ENCODE measurements at regions not wholly inside any gene's neighbourhood (a gene's known extent, or its start where the extent isn't known, plus 50 kb on each side); places are given as distances from the start of the nearest gene placed in this dataset.
A peak's percentile ranks its signal among the peaks of the same experiment; 100 is the strongest.

- DNase-seq (ENCODE audit: low read depth): peak; percentile 11
Observed at GRCh38 chr3:41102053-41102556, 97.2 kb upstream of the CTNNB1 start.

GRCh38 chr3:41102750-41103149 is 96.6 kb upstream of the CTNNB1 start:
- no peak for DNase-seq (ENCODE audit: low read depth)

- no peak for DNase-seq (ENCODE audit: low read depth)
Observed at GRCh38 chr3:41103200-41103599, 96.1 kb upstream of the CTNNB1 start.

- DNase-seq (ENCODE audit: low read depth): no peak
Observed at GRCh38 chr3:41104147-41104546, 95.2 kb upstream of the CTNNB1 start.

- no peak for DNase-seq (ENCODE audit: low read depth)
Observed at GRCh38 chr3:41106691-41107090, 92.6 kb upstream of the CTNNB1 start.

GRCh38 chr3:41111011-41111410 is 88.3 kb upstream of the CTNNB1 start:
- no peak for DNase-seq (ENCODE audit: low read depth)

- no peak for DNase-seq (ENCODE audit: low read depth)
Observed at GRCh38 chr3:41112466-41112865, 86.8 kb upstream of the CTNNB1 start.

- DNase-seq (ENCODE audit: low read depth): no peak
Observed at GRCh38 chr3:41115069-41115468, 84.2 kb upstream of the CTNNB1 start.

GRCh38 chr3:41116851-41117250 is 82.5 kb upstream of the CTNNB1 start:
- DNase-seq (ENCODE audit: low read depth): no peak

GRCh38 chr3:41117398-41117870 is 81.9 kb upstream of the CTNNB1 start:
- peak; percentile 96 for DNase-seq (ENCODE audit: low read depth)

GRCh38 chr3:41118461-41119390 is 80.6 kb upstream of the CTNNB1 start:
- DNase-seq (ENCODE audit: low read depth): no peak

GRCh38 chr3:41120460-41120859 is 78.8 kb upstream of the CTNNB1 start:
- DNase-seq (ENCODE audit: low read depth): no peak

GRCh38 chr3:41125258-41125657 is 74.0 kb upstream of the CTNNB1 start:
- no peak for DNase-seq (ENCODE audit: low read depth)

- no peak for DNase-seq (ENCODE audit: low read depth)
Observed at GRCh38 chr3:41126472-41126871, 72.8 kb upstream of the CTNNB1 start.

GRCh38 chr3:41126961-41127360 is 72.3 kb upstream of the CTNNB1 start:
- DNase-seq (ENCODE audit: low read depth): no peak

GRCh38 chr3:41127414-41127813 is 71.9 kb upstream of the CTNNB1 start:
- DNase-seq (ENCODE audit: low read depth): no peak

- DNase-seq (ENCODE audit: low read depth): no peak
Observed at GRCh38 chr3:41129731-41130130, 69.6 kb upstream of the CTNNB1 start.

GRCh38 chr3:41131224-41131623 is 68.1 kb upstream of the CTNNB1 start:
- peak; percentile 6 for DNase-seq (ENCODE audit: low read depth)

GRCh38 chr3:41137686-41138111 is 61.6 kb upstream of the CTNNB1 start:
- peak; percentile 18 for DNase-seq (ENCODE audit: low read depth)

- DNase-seq (ENCODE audit: low read depth): no peak
Observed at GRCh38 chr3:41138146-41138545, 61.2 kb upstream of the CTNNB1 start.

GRCh38 chr3:41138601-41139000 is 60.7 kb upstream of the CTNNB1 start:
- DNase-seq (ENCODE audit: low read depth): no peak

GRCh38 chr3:41140242-41140641 is 59.1 kb upstream of the CTNNB1 start:
- no peak for DNase-seq (ENCODE audit: low read depth)

GRCh38 chr3:41141433-41142167 is 57.7 kb upstream of the CTNNB1 start:
- no peak for DNase-seq (ENCODE audit: low read depth)
